ENCODE measurements at regions not wholly inside any gene's neighbourhood (a gene's known extent, or its start where the extent isn't known, plus 50 kb on each side); places are given as distances from the start of the nearest gene placed in this dataset.

- no peak for TF ChIP-seq CTCF (IDR thresholded peaks at IDR 0.05)
- TF ChIP-seq POLR2A (IDR thresholded peaks at IDR 0.05) = no peak
Observed at GRCh38 chr4:141812158-141812557, 175.8 kb downstream of the IL15 start.

All from Peyer's patch (tissue), 4 donors.